ENCODE measurements at regions not wholly inside any gene's neighbourhood (a gene's known extent, or its start where the extent isn't known, plus 50 kb on each side); places are given as distances from the start of the nearest gene placed in this dataset.

DNA sequence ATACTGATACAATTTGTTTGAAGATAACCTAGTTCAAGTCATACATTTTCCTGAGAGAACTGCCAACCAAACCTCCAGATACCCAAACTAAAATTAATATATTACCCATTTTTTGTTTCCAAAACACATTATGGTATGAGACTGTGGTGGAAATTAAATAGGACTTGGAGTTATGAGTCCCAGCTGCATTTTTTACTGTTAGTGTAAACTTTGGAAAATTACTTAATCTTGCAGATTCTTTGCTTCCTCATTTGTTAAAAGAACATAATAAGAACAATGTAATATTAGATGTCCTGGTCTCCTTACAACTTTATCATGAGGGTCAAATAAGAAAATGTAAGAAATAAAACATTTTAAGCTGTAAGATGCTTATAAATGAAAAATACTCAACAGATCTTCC is 98.2 kb upstream of the TRIB2 start:
- Histone ChIP-seq H3K9me3 (no peaks in the 10 kb centered on the region), H3K36me3 (no peaks in the 10 kb centered on the region), H3K27ac (no peak overlapping the region), H3K27me3 (no peaks in the 10 kb centered on the region), H3K4me3 (no peak overlapping the region), H3K4me1 (peaks cover 0 to 16% (median 10%) of the 10 kb centered on the region in 4 donors)
- intact Hi-C loops (cut with DNase I; ENCODE audit: low total_unique reads), result no loop called here
- TF ChIP-seq, protein P1, sequence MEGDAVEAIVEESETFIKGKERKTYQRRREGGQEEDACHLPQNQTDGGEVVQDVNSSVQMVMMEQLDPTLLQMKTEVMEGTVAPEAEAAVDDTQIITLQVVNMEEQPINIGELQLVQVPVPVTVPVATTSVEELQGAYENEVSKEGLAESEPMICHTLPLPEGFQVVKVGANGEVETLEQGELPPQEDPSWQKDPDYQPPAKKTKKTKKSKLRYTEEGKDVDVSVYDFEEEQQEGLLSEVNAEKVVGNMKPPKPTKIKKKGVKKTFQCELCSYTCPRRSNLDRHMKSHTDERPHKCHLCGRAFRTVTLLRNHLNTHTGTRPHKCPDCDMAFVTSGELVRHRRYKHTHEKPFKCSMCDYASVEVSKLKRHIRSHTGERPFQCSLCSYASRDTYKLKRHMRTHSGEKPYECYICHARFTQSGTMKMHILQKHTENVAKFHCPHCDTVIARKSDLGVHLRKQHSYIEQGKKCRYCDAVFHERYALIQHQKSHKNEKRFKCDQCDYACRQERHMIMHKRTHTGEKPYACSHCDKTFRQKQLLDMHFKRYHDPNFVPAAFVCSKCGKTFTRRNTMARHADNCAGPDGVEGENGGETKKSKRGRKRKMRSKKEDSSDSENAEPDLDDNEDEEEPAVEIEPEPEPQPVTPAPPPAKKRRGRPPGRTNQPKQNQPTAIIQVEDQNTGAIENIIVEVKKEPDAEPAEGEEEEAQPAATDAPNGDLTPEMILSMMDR (IDR thresholded peaks at IDR 0.05), result no peak
- DNase-seq, result no peak

DNA sequence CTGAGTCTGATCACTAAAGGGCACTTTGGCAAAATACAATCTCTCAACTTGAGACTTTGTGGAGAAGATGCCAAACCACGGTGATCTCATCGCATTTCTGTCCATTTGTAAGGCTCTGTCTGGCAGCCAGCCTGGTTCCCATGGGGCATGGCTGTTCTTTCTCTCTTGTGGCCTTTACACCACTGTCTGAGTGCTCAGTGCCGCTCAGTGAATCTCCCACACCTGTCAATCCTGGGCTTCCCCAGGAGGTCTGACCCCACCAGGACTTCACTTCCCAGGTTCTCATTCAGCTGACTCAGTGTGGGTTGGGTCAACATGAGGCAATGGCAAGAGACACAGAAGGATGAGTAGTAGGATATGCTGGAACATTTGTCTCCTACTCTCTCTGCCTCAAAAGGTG is 96.8 kb upstream of the TRIB2 start:
- Histone ChIP-seq H3K27ac (no peak overlapping the region), H3K4me3 (no peak overlapping the region), H3K9me3 (no peaks in the 10 kb centered on the region), H3K36me3 (no peaks in the 10 kb centered on the region), H3K4me1 (peaks cover 0 to 16% (median 10%) of the 10 kb centered on the region in 4 donors), H3K27me3 (no peaks in the 10 kb centered on the region)
- DNase-seq, result peak in 1 of 2 donors; percentile 67
- intact Hi-C loops (cut with DNase I; ENCODE audit: low total_unique reads), result no loop called here
- TF ChIP-seq, protein P1 (IDR thresholded peaks at IDR 0.05), result no peak

DNA sequence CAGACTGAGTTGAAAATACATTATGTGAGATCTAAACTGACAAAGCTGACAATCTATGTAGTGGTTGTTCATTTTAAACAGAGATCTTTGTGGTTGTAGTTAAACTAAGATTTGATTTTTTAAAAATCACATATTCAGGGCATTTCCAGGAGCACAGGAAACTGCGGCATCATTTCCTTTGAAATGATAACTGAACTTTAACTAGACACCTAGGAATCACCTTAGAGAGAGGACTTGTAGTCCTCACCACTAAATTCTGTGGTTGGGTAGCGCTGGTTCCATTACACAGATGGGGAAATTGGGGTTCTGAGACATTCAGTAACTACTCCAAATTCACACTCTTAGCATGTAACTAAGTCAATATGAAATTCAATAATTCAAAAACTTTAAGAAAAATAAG is 96.0 kb upstream of the TRIB2 start:
- H3K9me3 ChIP-seq, result no peaks in the 10 kb centered on the region

DNA sequence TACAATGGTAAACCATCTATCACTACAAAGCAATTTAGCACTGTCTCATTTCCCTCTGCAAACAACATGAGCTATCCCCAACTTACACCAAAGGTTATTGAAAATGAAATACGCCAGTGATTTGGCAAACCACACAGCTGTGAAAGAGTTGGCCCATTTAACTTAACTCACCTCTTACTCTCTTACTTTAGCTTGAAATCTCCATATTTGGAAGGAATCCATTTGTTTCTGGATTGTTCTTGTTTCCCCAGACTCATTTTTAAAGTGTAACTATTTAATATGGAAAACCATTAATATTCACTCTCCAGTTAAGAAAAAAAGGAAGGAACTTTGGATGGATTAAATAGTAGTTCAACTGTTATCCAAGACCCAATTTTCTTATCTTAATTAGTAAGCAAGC is 93.7 kb upstream of the TRIB2 start:
- Histone ChIP-seq H3K27me3 (no peaks in the 10 kb centered on the region), H3K36me3 (no peaks in the 10 kb centered on the region), H3K9me3 (no peaks in the 10 kb centered on the region), H3K4me1 (peaks cover 0 to 11% (median 8%) of the 10 kb centered on the region in 4 donors), H3K27ac (no peak overlapping the region), H3K4me3 (no peak overlapping the region)
- intact Hi-C loops (cut with DNase I; ENCODE audit: low total_unique reads), result no loop called here
- TF ChIP-seq, protein P1 (IDR thresholded peaks at IDR 0.05), result no peak
- DNase-seq, result no peak

More for the DNA sequence above, 96.0 kb upstream of the TRIB2 start:
- no peaks in the 10 kb centered on the region for H3K27me3 ChIP-seq
- no peaks in the 10 kb centered on the region for H3K36me3 ChIP-seq
- DNase-seq, result no peak
- H3K4me1 ChIP-seq, result peaks cover 0 to 16% (median 10%) of the 10 kb centered on the region in 4 donors
- no peak overlapping the region for H3K27ac ChIP-seq
- intact Hi-C loops (cut with DNase I; ENCODE audit: low total_unique reads), result no loop called here
- TF ChIP-seq, protein P1 (IDR thresholded peaks at IDR 0.05), result no peak
- no peak overlapping the region for H3K4me3 ChIP-seq

DNA sequence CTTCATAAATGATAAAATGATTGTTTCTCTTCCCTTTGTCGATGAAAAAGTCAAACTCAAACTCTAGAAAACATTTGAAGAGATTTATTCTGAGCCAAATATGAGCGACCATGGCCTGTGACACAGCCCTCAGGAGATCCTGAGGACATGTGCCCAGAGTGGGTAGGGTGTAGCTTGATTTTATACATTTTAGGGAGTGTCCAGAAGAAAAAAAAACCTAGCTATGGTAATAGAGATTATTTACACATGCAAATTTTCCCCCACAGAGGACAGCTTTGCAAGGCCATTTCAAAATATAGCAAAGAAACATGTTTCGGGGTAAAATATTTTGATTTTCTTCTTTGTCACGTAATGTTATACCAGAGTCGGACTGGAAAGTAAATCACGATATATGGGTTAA is 92.4 kb upstream of the TRIB2 start:
- no peak for DNase-seq
- H3K9me3 ChIP-seq, result no peaks in the 10 kb centered on the region
- intact Hi-C loops (cut with DNase I; ENCODE audit: low total_unique reads), result no loop called here
- no peaks in the 10 kb centered on the region for H3K36me3 ChIP-seq
- H3K4me3 ChIP-seq, result no peak overlapping the region
- H3K4me1 ChIP-seq, result peaks cover 0 to 11% (median 8%) of the 10 kb centered on the region in 4 donors
- H3K27ac ChIP-seq, result no peak overlapping the region
- no peaks in the 10 kb centered on the region for H3K27me3 ChIP-seq
- TF ChIP-seq, protein P1 (IDR thresholded peaks at IDR 0.05), result no peak

All from tibial artery (tissue), 4 donors.